ENCODE measurements at regions not wholly inside any gene's neighbourhood (a gene's known extent, or its start where the extent isn't known, plus 50 kb on each side); places are given as distances from the start of the nearest gene placed in this dataset.

DNA sequence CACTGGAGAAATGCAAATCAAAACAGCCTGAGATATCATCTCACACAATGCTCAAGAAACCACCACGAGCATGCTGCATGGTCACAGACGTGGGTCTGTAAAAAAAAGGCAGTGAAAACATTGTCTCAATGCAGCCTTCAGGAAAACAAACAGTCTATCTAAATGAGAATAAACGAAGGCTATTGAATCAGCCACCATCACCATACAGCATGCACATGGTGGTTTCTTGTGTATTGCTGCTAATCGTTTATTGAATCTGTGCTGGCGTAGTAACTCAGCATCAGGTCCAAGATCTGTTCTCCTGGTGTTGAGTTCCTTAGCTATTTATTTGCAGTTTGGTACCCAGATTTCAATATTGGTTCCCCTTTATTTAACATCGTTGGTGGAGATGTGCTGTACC, 1115.0 kb downstream of the CDH18 start:
- TF ChIP-seq, protein P1, sequence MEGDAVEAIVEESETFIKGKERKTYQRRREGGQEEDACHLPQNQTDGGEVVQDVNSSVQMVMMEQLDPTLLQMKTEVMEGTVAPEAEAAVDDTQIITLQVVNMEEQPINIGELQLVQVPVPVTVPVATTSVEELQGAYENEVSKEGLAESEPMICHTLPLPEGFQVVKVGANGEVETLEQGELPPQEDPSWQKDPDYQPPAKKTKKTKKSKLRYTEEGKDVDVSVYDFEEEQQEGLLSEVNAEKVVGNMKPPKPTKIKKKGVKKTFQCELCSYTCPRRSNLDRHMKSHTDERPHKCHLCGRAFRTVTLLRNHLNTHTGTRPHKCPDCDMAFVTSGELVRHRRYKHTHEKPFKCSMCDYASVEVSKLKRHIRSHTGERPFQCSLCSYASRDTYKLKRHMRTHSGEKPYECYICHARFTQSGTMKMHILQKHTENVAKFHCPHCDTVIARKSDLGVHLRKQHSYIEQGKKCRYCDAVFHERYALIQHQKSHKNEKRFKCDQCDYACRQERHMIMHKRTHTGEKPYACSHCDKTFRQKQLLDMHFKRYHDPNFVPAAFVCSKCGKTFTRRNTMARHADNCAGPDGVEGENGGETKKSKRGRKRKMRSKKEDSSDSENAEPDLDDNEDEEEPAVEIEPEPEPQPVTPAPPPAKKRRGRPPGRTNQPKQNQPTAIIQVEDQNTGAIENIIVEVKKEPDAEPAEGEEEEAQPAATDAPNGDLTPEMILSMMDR (conservative IDR thresholded peaks at IDR 0.05; ENCODE audit: low read depth, low read length): no peak
- TF ChIP-seq FOS (IDR thresholded peaks at IDR 0.05; ENCODE audit: low read depth, low read length): no peak
- TF ChIP-seq POLR2A (IDR thresholded peaks at IDR 0.05; ENCODE audit: low read depth, low read length): no peak
- no peak for TF ChIP-seq RFX5 (IDR thresholded peaks at IDR 0.05; ENCODE audit: low read depth, low read length)
- no peak for TF ChIP-seq SMC3 (IDR thresholded peaks at IDR 0.05; ENCODE audit: low read depth, low read length)
- no peak for TF ChIP-seq MXI1 (IDR thresholded peaks at IDR 0.05; ENCODE audit: borderline replicate concordance, low read depth, low read length)
- TF ChIP-seq CEBPB (IDR thresholded peaks at IDR 0.05; ENCODE audit: low read depth, low read length): no peak
- no peak for TF ChIP-seq BHLHE40 (IDR thresholded peaks at IDR 0.05; ENCODE audit: low read depth, low read length)
- no peak for TF ChIP-seq RCOR1 (IDR thresholded peaks at IDR 0.05; ENCODE audit: insufficient replicate concordance, low read length)
- no peak for TF ChIP-seq MAZ (IDR thresholded peaks at IDR 0.05; ENCODE audit: borderline replicate concordance, low read depth, low read length)
- TF ChIP-seq, protein P2, sequence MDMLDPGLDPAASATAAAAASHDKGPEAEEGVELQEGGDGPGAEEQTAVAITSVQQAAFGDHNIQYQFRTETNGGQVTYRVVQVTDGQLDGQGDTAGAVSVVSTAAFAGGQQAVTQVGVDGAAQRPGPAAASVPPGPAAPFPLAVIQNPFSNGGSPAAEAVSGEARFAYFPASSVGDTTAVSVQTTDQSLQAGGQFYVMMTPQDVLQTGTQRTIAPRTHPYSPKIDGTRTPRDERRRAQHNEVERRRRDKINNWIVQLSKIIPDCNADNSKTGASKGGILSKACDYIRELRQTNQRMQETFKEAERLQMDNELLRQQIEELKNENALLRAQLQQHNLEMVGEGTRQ (IDR thresholded peaks at IDR 0.05; ENCODE audit: low read depth, low read length): no peak
- TF ChIP-seq RAD21 (IDR thresholded peaks at IDR 0.05; ENCODE audit: low read length): no peak

All from IMR-90 (cell line).